ENCODE measurements at regions not wholly inside any gene's neighbourhood (a gene's known extent, or its start where the extent isn't known, plus 50 kb on each side); places are given as distances from the start of the nearest gene placed in this dataset.
"Not testable (repeated sequence)": the region's sequence is repeated elsewhere in the genome, so short reads cannot be mapped to it uniquely, and the experiment has no call there.

GRCh38 chr4:162841753-162842152 is 324.9 kb downstream of the NAF1 start:
- no peak for DNase-seq (ENCODE audit: low spot score)

- no peak for DNase-seq (ENCODE audit: low spot score)
Observed at GRCh38 chr4:162839814-162840213, 326.9 kb downstream of the NAF1 start.

DNA sequence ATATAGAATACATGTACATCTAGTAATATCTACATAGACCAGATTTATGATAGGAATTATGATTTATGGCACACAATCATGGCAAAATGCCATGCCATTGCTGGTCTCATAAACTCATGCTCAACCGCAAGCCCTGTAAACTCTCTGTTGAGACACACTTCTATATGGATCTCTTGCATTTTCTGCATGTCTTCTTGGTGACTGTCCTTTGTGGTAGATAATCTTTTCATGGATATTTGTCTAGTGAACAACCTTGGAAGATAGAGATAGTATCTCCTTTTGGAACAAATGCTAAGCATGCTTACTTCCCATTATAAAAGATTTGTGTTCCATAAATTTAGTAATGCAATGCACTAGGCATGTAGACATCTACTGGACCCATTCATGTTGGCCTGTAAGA is 328.0 kb downstream of the NAF1 start:
- no peak for DNase-seq (ENCODE audit: low spot score)

GRCh38 chr4:162837679-162838078 is 329.0 kb downstream of the NAF1 start:
- no peak for DNase-seq (ENCODE audit: low spot score)

GRCh38 chr4:162837241-162837640 is 329.4 kb downstream of the NAF1 start:
- DNase-seq (ENCODE audit: low spot score): no peak

DNA sequence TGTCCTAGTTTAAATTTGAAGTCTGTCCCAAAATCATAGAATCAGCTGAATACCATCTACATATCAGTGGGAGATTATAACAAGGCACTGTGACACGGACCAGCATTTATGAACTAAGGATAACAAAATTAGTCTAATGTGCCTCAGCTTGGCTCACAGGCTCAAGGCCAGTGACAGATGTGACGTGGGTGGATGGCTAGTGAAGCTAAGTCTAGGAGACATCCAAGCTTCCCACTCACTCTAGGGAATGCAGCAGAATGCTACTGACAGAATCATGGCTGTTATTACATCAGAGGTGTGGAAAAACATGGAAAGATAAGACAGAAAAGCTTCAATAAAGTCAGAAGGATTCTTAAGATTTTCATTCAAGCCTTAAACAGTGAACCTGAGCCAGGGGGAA is 329.9 kb downstream of the NAF1 start:
- no peak for DNase-seq (ENCODE audit: low spot score)

GRCh38 chr4:162836258-162836657 is 330.4 kb downstream of the NAF1 start:
- not testable (repeated sequence) for DNase-seq (ENCODE audit: low spot score)

- no peak for DNase-seq (ENCODE audit: low spot score)
Observed at GRCh38 chr4:162830899-162831298, 335.8 kb downstream of the NAF1 start.

DNA sequence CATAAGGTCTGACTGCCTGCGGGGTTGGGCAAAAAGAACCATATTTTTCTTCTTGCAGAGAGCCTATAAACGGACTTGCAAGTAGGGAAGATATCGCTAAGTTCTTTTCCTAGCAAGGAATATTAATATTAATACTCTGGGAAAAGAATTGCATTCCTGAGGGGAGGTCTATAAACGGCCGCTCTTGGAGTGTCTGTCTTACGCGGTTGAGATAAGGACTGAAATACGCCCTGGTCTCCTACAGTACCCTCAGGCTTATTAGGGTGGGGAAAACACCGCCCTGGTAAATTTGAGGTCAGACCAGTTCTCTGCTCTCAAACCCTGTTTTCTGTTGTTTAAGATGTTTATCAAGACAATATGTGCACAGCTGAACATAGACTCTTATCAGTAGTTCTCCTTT is 349.3 kb downstream of the NAF1 start:
- DNase-seq (ENCODE audit: low spot score): not testable (repeated sequence)

GRCh38 chr4:162804351-162804924 is 362.3 kb downstream of the NAF1 start:
- no peak for DNase-seq (ENCODE audit: low spot score)

DNA sequence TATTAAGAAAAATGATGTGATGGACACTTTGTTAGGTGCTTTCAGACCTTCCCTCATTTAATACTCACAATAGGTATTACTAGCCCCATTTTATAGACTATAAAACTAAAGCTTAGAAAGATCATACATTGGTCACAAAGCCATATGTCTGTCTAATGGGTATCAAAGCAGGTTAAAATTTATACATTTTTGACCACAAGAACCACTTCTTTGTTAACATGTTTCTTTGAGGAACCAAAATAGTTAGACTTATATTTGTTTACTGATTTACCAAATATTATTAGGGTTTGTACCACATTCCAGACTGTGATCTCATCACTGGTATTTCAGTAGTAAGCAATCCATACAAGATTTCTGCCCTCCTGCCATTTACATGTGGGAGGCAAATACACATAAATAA is 363.3 kb downstream of the NAF1 start:
- DNase-seq (ENCODE audit: low spot score): no peak

- no peak for DNase-seq (ENCODE audit: low spot score)
Observed at GRCh38 chr4:162797108-162797507, 369.6 kb downstream of the NAF1 start.

GRCh38 chr4:162793571-162793970 is 373.1 kb downstream of the NAF1 start:
- DNase-seq (ENCODE audit: low spot score): no peak

- no peak for DNase-seq (ENCODE audit: low spot score)
Observed at GRCh38 chr4:162793004-162793403, 373.7 kb downstream of the NAF1 start.

DNA sequence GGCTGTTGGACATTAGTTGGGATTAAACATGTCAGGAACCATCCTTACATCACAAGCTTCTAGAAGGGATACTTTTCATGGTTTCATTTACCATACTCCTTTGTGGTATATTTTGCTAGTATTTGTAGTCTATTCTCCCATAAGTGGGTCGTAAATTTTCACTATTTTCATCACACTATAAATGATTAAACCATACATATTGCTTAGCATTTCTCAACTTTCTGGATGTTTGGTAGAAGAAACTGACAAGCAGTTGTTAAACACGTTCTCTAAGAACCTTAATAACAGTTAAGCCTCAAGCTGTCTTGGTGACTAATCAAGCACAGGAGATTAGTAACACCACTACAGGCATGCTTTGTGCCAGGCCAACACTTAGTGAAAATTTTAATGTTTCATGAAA is 375.5 kb downstream of the NAF1 start:
- DNase-seq (ENCODE audit: low spot score): no peak

DNA sequence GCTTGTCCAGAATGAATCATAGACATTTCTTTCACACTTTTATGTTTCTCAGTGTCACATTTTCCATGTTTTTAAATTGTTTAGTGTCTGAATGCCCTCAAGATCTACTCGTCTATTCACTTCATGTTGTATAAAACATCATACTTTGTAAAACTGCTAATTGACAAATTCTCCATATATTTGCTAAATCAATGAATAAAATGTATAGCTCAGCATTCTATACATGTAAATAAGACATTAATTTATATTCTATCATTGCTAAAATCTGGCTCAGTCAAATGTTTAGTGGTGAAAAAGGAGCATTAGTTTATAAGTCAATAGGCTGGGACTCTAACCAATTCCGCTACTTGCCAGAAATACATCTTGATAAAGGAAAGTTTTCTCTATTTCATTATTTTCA is 379.6 kb downstream of the NAF1 start:
- DNase-seq (ENCODE audit: low spot score): no peak

- DNase-seq (ENCODE audit: low spot score): no peak
Observed at GRCh38 chr4:162782778-162783525, 383.7 kb downstream of the NAF1 start.

- DNase-seq (ENCODE audit: low spot score): no peak
Observed at GRCh38 chr4:162782096-162782777, 384.5 kb downstream of the NAF1 start.

GRCh38 chr4:162770761-162771490 is 395.8 kb downstream of the NAF1 start:
- DNase-seq (ENCODE audit: low spot score): no peak

DNA sequence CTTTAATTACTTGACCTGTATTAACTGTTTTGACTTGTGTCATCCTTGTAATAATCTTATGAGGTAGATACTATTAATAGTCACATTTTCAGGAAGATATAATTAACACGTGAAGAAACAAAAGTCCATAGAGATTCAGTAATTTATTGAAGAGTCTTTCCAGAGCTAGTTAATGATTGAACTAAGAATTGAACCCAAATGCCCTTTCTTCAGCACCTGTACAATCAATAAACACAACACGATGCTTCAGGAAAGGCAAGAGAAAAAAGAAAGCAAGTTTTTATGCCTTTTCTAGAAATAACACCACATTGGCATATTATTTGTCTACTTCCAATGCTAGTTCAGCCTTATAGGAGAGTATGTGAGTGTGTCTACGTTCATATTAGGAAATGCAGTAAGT is 399.6 kb downstream of the NAF1 start:
- no peak for DNase-seq (ENCODE audit: low spot score)

GRCh38 chr4:162761965-162762364 is 404.7 kb downstream of the NAF1 start:
- DNase-seq (ENCODE audit: low spot score): no peak

GRCh38 chr4:162740228-162740627 is 426.5 kb downstream of the NAF1 start:
- not testable (repeated sequence) for DNase-seq (ENCODE audit: low spot score)

GRCh38 chr4:162739596-162739995 is 427.1 kb downstream of the NAF1 start:
- DNase-seq (ENCODE audit: low spot score): not testable (repeated sequence)

All from COLO829 (cell line).